ENCODE measurements at regions not wholly inside any gene's neighbourhood (a gene's known extent, or its start where the extent isn't known, plus 50 kb on each side); places are given as distances from the start of the nearest gene placed in this dataset.
A peak's percentile ranks its signal among the peaks of the same experiment; 100 is the strongest.
"Not testable (repeated sequence)": the region's sequence is repeated elsewhere in the genome, so short reads cannot be mapped to it uniquely, and the experiment has no call there.

- intact Hi-C loops (cut with DNase I): not testable (repeated sequence)
These were observed 85.1 kb upstream of the MAP4 start for GRCh38 chr3:48101301-48101650.

GRCh38 chr3:48092270-48092669 is 76.1 kb upstream of the MAP4 start:
- intact Hi-C loops (cut with DNase I): no loop called here
- no peak for DNase-seq (ENCODE audit: low spot score)

More at GRCh38 chr3:48101301-48101650, 85.1 kb upstream of the MAP4 start:
- peak; percentile 7 for DNase-seq (ENCODE audit: low spot score)

GRCh38 chr3:48090166-48090939 is 74.1 kb upstream of the MAP4 start:
- intact Hi-C loops (cut with DNase I): no loop called here
- peak; percentile 46 for DNase-seq (ENCODE audit: low spot score)

- intact Hi-C loops (cut with DNase I): loop anchor here in 1 of 2 donors (10.0 kb wide), 1 partner anchor 54 kb away; no protein-coding TSS in a partner anchor
- DNase-seq (ENCODE audit: low spot score): peak; percentile 99
These were observed 72.7 kb upstream of the MAP4 start for GRCh38 chr3:48088749-48089466.

- DNase-seq (ENCODE audit: low spot score): no peak
- intact Hi-C loops (cut with DNase I): loop anchor here in 1 of 2 donors (10.0 kb wide), 1 partner anchor 53 kb away; no protein-coding TSS in a partner anchor
These were observed 72.0 kb upstream of the MAP4 start for GRCh38 chr3:48088056-48088748.

- DNase-seq (ENCODE audit: low spot score): no peak
- intact Hi-C loops (cut with DNase I): loop anchor here in 1 of 2 donors (10.0 kb wide), 1 partner anchor 52 kb away; no protein-coding TSS in a partner anchor
These were observed 70.5 kb upstream of the MAP4 start for GRCh38 chr3:48086705-48087104.

- DNase-seq (ENCODE audit: low spot score): no peak
- intact Hi-C loops (cut with DNase I): loop anchor here in 1 of 2 donors (10.0 kb wide), 1 partner anchor 50 kb away; no protein-coding TSS in a partner anchor
These were observed 68.7 kb upstream of the MAP4 start for GRCh38 chr3:48084929-48085328.

- intact Hi-C loops (cut with DNase I): loop anchor here in 1 of 2 donors (10.0 kb wide), 1 partner anchor 49 kb away; no protein-coding TSS in a partner anchor
- no peak for DNase-seq (ENCODE audit: low spot score)
These were observed 68.0 kb upstream of the MAP4 start for GRCh38 chr3:48084170-48084569.

- no peak for DNase-seq (ENCODE audit: low spot score)
- intact Hi-C loops (cut with DNase I): loop anchor here in 1 of 2 donors (10.0 kb wide), 1 partner anchor 48 kb away; no protein-coding TSS in a partner anchor
These were observed 66.5 kb upstream of the MAP4 start for GRCh38 chr3:48082580-48083184.

GRCh38 chr3:48077815-48078214 is 61.6 kb upstream of the MAP4 start:
- no peak for DNase-seq (ENCODE audit: low spot score)
- intact Hi-C loops (cut with DNase I): no loop called here

GRCh38 chr3:48070030-48070429 is 53.8 kb upstream of the MAP4 start:
- DNase-seq (ENCODE audit: low spot score): no peak
- intact Hi-C loops (cut with DNase I): no loop called here

GRCh38 chr3:48069339-48069738 is 53.1 kb upstream of the MAP4 start:
- no peak for DNase-seq (ENCODE audit: low spot score)
- intact Hi-C loops (cut with DNase I): no loop called here

GRCh38 chr3:48068886-48069285 is 52.7 kb upstream of the MAP4 start:
- intact Hi-C loops (cut with DNase I): no loop called here
- DNase-seq (ENCODE audit: low spot score): no peak

- intact Hi-C loops (cut with DNase I); DNase-seq (ENCODE audit: low spot score): not testable (repeated sequence)
These were observed 52.1 kb upstream of the MAP4 start for GRCh38 chr3:48068320-48068719.

GRCh38 chr3:48067271-48067670 is 51.1 kb upstream of the MAP4 start:
- intact Hi-C loops (cut with DNase I): no loop called here
- DNase-seq (ENCODE audit: low spot score): no peak
